ENCODE measurements at regions not wholly inside any gene's neighbourhood (a gene's known extent, or its start where the extent isn't known, plus 50 kb on each side); places are given as distances from the start of the nearest gene placed in this dataset.
"Not testable (repeated sequence)": the region's sequence is repeated elsewhere in the genome, so short reads cannot be mapped to it uniquely, and the experiment has no call there.

- no peak for DNase-seq
These were observed 2183.2 kb upstream of the AGA start for GRCh38 chr4:179625406-179625805.

- no peak for DNase-seq
These were observed 2184.4 kb upstream of the AGA start for GRCh38 chr4:179626687-179627086.

GRCh38 chr4:179631321-179631720 is 2189.1 kb upstream of the AGA start:
- no peak for DNase-seq

- DNase-seq = no peak
These were observed 2192.6 kb upstream of the AGA start for GRCh38 chr4:179634862-179635261.

GRCh38 chr4:179662522-179662921 is 2220.3 kb upstream of the AGA start:
- DNase-seq = no peak

GRCh38 chr4:179663641-179664429 is 2221.6 kb upstream of the AGA start:
- no peak for DNase-seq

GRCh38 chr4:179664430-179665027 is 2222.3 kb upstream of the AGA start:
- no peak for DNase-seq

- no peak for DNase-seq
These were observed 2224.0 kb upstream of the AGA start for GRCh38 chr4:179666226-179666625.

- no peak for DNase-seq
These were observed 2229.4 kb upstream of the AGA start for GRCh38 chr4:179671609-179672008.

- no peak for DNase-seq
These were observed 2236.0 kb upstream of the AGA start for GRCh38 chr4:179678093-179678814.

- DNase-seq = not testable (repeated sequence)
These were observed 2241.4 kb upstream of the AGA start for GRCh38 chr4:179683661-179684060.

GRCh38 chr4:179692222-179692621 is 2250.0 kb upstream of the AGA start:
- DNase-seq = no peak

GRCh38 chr4:179695175-179695574 is 2252.9 kb upstream of the AGA start:
- DNase-seq = no peak

GRCh38 chr4:179698321-179698720 is 2256.1 kb upstream of the AGA start:
- DNase-seq = no peak

GRCh38 chr4:179709961-179710624 is 2267.9 kb upstream of the AGA start:
- DNase-seq = no peak

GRCh38 chr4:179719766-179720450 is 2277.7 kb upstream of the AGA start:
- no peak for DNase-seq

GRCh38 chr4:179726491-179726890 is 2284.3 kb upstream of the AGA start:
- DNase-seq = not testable (repeated sequence)

GRCh38 chr4:179728305-179728704 is 2286.1 kb upstream of the AGA start:
- no peak for DNase-seq

GRCh38 chr4:179736820-179737219 is 2294.6 kb upstream of the AGA start:
- not testable (repeated sequence) for DNase-seq

- DNase-seq = no peak
These were observed 2296.6 kb upstream of the AGA start for GRCh38 chr4:179738822-179739221.

- no peak for DNase-seq
These were observed 2305.1 kb upstream of the AGA start for GRCh38 chr4:179747218-179747910.

GRCh38 chr4:179748837-179749236 is 2306.6 kb upstream of the AGA start:
- no peak for DNase-seq
